NCI-H2227 treated with DMSO at 0.1 percent for 48 hours (cell line): ENCODE measurements at regions not wholly inside any gene's neighbourhood (a gene's known extent, or its start where the extent isn't known, plus 50 kb on each side); places are given as distances from the start of the nearest gene placed in this dataset.
"Not testable (repeated sequence)": the region's sequence is repeated elsewhere in the genome, so short reads cannot be mapped to it uniquely, and the experiment has no call there.

Experiments used
- DNase-seq: peaks from one replicate; lab custom pipeline; 2025; lab: John Stamatoyannopoulos, UW

GRCh38 chr13:74730556-74731331 is 596.5 kb upstream of the KLF12 start:
- DNase-seq, result no peak

- DNase-seq, result no peak
These were observed 592.0 kb upstream of the KLF12 start for GRCh38 chr13:74726206-74726605.

GRCh38 chr13:74718232-74718842 is 584.1 kb upstream of the KLF12 start:
- DNase-seq, result not testable (repeated sequence)

GRCh38 chr13:74715718-74716117 is 581.5 kb upstream of the KLF12 start:
- DNase-seq, result no peak

- DNase-seq, result no peak
These were observed 575.8 kb upstream of the KLF12 start for GRCh38 chr13:74710006-74710405.

- DNase-seq, result no peak
These were observed 575.0 kb upstream of the KLF12 start for GRCh38 chr13:74709226-74709625.

GRCh38 chr13:74708629-74709028 is 574.4 kb upstream of the KLF12 start:
- DNase-seq, result no peak

GRCh38 chr13:74707291-74707690 is 573.1 kb upstream of the KLF12 start:
- no peak for DNase-seq

- no peak for DNase-seq
These were observed 572.6 kb upstream of the KLF12 start for GRCh38 chr13:74706801-74707200.

GRCh38 chr13:74705438-74705837 is 571.2 kb upstream of the KLF12 start:
- DNase-seq, result no peak

GRCh38 chr13:74703855-74704387 is 569.7 kb upstream of the KLF12 start:
- DNase-seq, result no peak

GRCh38 chr13:74696148-74696922 is 562.1 kb upstream of the KLF12 start:
- DNase-seq, result no peak

- DNase-seq, result no peak
These were observed 561.0 kb upstream of the KLF12 start for GRCh38 chr13:74695021-74695800.

- DNase-seq, result no peak
These were observed 553.4 kb upstream of the KLF12 start for GRCh38 chr13:74687442-74688182.

GRCh38 chr13:74683411-74683810 is 549.2 kb upstream of the KLF12 start:
- no peak for DNase-seq

GRCh38 chr13:74682746-74683145 is 548.5 kb upstream of the KLF12 start:
- DNase-seq, result no peak

GRCh38 chr13:74681891-74682290 is 547.7 kb upstream of the KLF12 start:
- DNase-seq, result no peak

- DNase-seq, result no peak
These were observed 544.2 kb upstream of the KLF12 start for GRCh38 chr13:74678308-74678965.

GRCh38 chr13:74675972-74676371 is 541.8 kb upstream of the KLF12 start:
- DNase-seq, result no peak

- DNase-seq, result no peak
These were observed 541.0 kb upstream of the KLF12 start for GRCh38 chr13:74675182-74675581.

GRCh38 chr13:74674720-74675119 is 540.5 kb upstream of the KLF12 start:
- no peak for DNase-seq
